ENCODE measurements at regions not wholly inside any gene's neighbourhood (a gene's known extent, or its start where the extent isn't known, plus 50 kb on each side); places are given as distances from the start of the nearest gene placed in this dataset.

- no peak for DNase-seq (ENCODE audit: low spot score)
These were observed 128.1 kb upstream of the E2F8 start for GRCh38 chr11:19368726-19369375.

GRCh38 chr11:19366992-19367709 lies 126.4 kb upstream of the E2F8 start:
- no peak for DNase-seq (ENCODE audit: low spot score)

- no peak for DNase-seq (ENCODE audit: low spot score)
These were observed 125.1 kb upstream of the E2F8 start for GRCh38 chr11:19365743-19366410.

GRCh38 chr11:19359221-19360000 lies 118.7 kb upstream of the E2F8 start:
- no peak for DNase-seq (ENCODE audit: low spot score)

GRCh38 chr11:19357943-19358342 lies 117.2 kb upstream of the E2F8 start:
- no peak for DNase-seq (ENCODE audit: low spot score)

GRCh38 chr11:19355601-19356000 lies 114.9 kb upstream of the E2F8 start:
- no peak for DNase-seq (ENCODE audit: low spot score)

GRCh38 chr11:19353287-19353850 lies 112.6 kb upstream of the E2F8 start:
- no peak for DNase-seq (ENCODE audit: low spot score)

GRCh38 chr11:19352771-19353160 lies 112.0 kb upstream of the E2F8 start:
- DNase-seq (ENCODE audit: low spot score): no peak

- DNase-seq (ENCODE audit: low spot score): no peak
These were observed 111.5 kb upstream of the E2F8 start for GRCh38 chr11:19352072-19352770.

GRCh38 chr11:19351426-19351825 lies 110.7 kb upstream of the E2F8 start:
- DNase-seq (ENCODE audit: low spot score): no peak

- DNase-seq (ENCODE audit: low spot score): no peak
These were observed 109.4 kb upstream of the E2F8 start for GRCh38 chr11:19350160-19350559.

- DNase-seq (ENCODE audit: low spot score): no peak
These were observed 108.7 kb upstream of the E2F8 start for GRCh38 chr11:19349340-19350025.

GRCh38 chr11:19347911-19348310 lies 107.2 kb upstream of the E2F8 start:
- DNase-seq (ENCODE audit: low spot score): no peak

GRCh38 chr11:19345848-19346681 lies 105.3 kb upstream of the E2F8 start:
- no peak for DNase-seq (ENCODE audit: low spot score)

- DNase-seq (ENCODE audit: low spot score): no peak
These were observed 104.7 kb upstream of the E2F8 start for GRCh38 chr11:19345519-19345847.

- DNase-seq (ENCODE audit: low spot score): no peak
These were observed 104.1 kb upstream of the E2F8 start for GRCh38 chr11:19344661-19345518.

- no peak for DNase-seq (ENCODE audit: low spot score)
These were observed 101.3 kb upstream of the E2F8 start for GRCh38 chr11:19342036-19342435.

GRCh38 chr11:19338375-19338774 lies 97.6 kb upstream of the E2F8 start:
- DNase-seq (ENCODE audit: low spot score): no peak

GRCh38 chr11:19337779-19338178 lies 97.0 kb upstream of the E2F8 start:
- DNase-seq (ENCODE audit: low spot score): no peak
